MCF 10A (cell line): ENCODE measurements at regions not wholly inside any gene's neighbourhood (a gene's known extent, or its start where the extent isn't known, plus 50 kb on each side); places are given as distances from the start of the nearest gene placed in this dataset.

Experiments
- BruUV-seq: library from RNA; stranded (reverse); fragments of 400-500 nt; replicated peaks from 2 replicates; lab custom pipeline; 2021; lab: Mats Ljungman, UMichigan
- CTCF ChIA-PET: fragments of 300-600 bp; sonication (Branson Sonifier 250); formaldehyde crosslinking; extraction: SDS; loops from one replicate; lab custom pipeline; 2021; ENCODE audit warnings: antibody characterized with exemption, inconsistent platforms; lab: Yijun Ruan, JAX
- POLR2A ChIA-PET: fragments of 300-600, 350-650 bp; sonication (Branson Sonifier 250); formaldehyde crosslinking; extraction: SDS; loops from one replicate; lab custom pipeline; 2020; ENCODE audit warnings: antibody characterized with exemption, inconsistent platforms; lab: Yijun Ruan, JAX
- DNase-seq: peaks from one replicate; pipeline ENCODE4 v3.0.0-alpha.2; 2018; ENCODE audit not compliant: unreplicated experiment
- H3K27ac Mint-ChIP-seq: one replicate; pipeline ENCODE4 v1.8.0; 2022; ENCODE audit warnings: mild to moderate bottlenecking, low read depth, mixed read lengths; ENCODE audit not compliant: unreplicated experiment
- H3K27me3 Mint-ChIP-seq: one replicate; pipeline ENCODE4 v1.8.0; 2022; ENCODE audit warnings: mixed read lengths; ENCODE audit not compliant: insufficient read depth, unreplicated experiment
- H3K36me3 Mint-ChIP-seq: one replicate; pipeline ENCODE4 v1.8.0; 2022; ENCODE audit warnings: mild to moderate bottlenecking, moderate library complexity, mixed read lengths; ENCODE audit not compliant: insufficient read depth, unreplicated experiment
- H3K4me1 Mint-ChIP-seq: one replicate; pipeline ENCODE4 v1.8.0; 2022; ENCODE audit warnings: mixed read lengths; ENCODE audit not compliant: insufficient read depth, unreplicated experiment
- H3K4me3 Mint-ChIP-seq: one replicate; pipeline ENCODE4 v1.8.0; 2022; ENCODE audit warnings: mild to moderate bottlenecking, moderate library complexity, mixed read lengths; ENCODE audit not compliant: unreplicated experiment
- H3K9me3 Mint-ChIP-seq: one replicate; pipeline ENCODE4 v1.8.0; 2022; ENCODE audit warnings: mixed read lengths; ENCODE audit not compliant: unreplicated experiment
- intact Hi-C: fragments of 100-400 bp; cut with micrococcal nuclease; formaldehyde crosslinking; loops from 2 replicates; pipeline ENCODE4 v1.14.1; 2022
- TF ChIP-seq, protein P1 (sequence below): fragments of 200-600 bp; IDR thresholded peaks from one replicate; pipeline ENCODE4 v1.8.0; 2022; ENCODE audit warnings: antibody characterized with exemption, mild to moderate bottlenecking; ENCODE audit not compliant: unreplicated experiment

DNA sequence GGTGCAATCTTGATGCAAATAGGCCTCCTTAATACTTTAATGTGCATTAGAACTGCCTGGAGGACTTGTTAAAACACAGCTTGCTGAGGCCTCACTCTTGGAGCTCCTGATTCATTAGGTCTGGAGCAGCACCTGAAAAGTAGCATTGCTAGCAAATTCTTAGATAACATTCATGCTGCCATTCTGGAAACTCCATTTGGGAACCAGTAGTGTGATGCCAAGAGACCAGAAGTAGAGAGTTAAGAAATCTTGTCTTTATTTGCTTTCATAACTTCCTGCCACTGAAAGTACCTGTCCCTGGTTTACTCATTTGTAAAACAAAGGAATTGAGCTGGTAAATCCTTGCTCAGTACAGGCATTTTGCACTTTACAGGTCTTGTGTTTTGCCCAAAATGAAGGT, 72.0 kb downstream of the RAP2B start:
- no peak for DNase-seq
- ChIA-PET POLR2A (interaction anchor here (0.7 to 1.7 kb wide), 3 partner anchors 12 to 69 kb away, joined by 3 to 9 read pairs (median 4); no protein-coding TSS in a partner anchor), CTCF (interaction anchor here (0.6 to 1.0 kb wide), 4 partner anchors 11 to 916 kb away, joined by 3 read pairs; no protein-coding TSS in a partner anchor)
- no TSS peak for BruUV-seq
- no peaks in the 10 kb centered on the region for H3K36me3 Mint-ChIP-seq
- no peaks in the 10 kb centered on the region for H3K27me3 Mint-ChIP-seq
- TF ChIP-seq, protein P1, sequence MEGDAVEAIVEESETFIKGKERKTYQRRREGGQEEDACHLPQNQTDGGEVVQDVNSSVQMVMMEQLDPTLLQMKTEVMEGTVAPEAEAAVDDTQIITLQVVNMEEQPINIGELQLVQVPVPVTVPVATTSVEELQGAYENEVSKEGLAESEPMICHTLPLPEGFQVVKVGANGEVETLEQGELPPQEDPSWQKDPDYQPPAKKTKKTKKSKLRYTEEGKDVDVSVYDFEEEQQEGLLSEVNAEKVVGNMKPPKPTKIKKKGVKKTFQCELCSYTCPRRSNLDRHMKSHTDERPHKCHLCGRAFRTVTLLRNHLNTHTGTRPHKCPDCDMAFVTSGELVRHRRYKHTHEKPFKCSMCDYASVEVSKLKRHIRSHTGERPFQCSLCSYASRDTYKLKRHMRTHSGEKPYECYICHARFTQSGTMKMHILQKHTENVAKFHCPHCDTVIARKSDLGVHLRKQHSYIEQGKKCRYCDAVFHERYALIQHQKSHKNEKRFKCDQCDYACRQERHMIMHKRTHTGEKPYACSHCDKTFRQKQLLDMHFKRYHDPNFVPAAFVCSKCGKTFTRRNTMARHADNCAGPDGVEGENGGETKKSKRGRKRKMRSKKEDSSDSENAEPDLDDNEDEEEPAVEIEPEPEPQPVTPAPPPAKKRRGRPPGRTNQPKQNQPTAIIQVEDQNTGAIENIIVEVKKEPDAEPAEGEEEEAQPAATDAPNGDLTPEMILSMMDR: no peak
- no peak overlapping the region for H3K27ac Mint-ChIP-seq
- intact Hi-C loops: no loop called here
- no peaks in the 10 kb centered on the region for H3K9me3 Mint-ChIP-seq
- H3K4me3 Mint-ChIP-seq: no peak overlapping the region
- H3K4me1 Mint-ChIP-seq: no peaks in the 10 kb centered on the region

DNA sequence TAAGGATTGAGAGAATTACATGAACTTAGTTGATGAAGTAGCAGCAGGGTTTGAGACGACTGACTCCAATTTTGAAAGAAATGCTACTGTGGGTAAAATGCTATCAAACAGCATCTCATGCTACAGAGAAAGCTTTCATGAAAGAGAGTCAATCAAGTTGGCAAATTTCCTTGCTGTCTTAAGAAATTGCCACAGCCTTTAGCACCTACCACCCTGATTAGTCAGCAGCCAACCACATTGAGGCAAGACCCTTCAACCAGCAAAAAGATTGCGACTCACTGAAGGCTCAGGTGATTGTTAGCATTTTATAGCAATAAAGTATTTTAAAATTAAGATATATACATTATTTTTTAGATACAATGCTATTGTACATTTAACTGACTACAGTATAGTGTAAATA, 80.9 kb downstream of the RAP2B start:
- intact Hi-C loops: no loop called here
- H3K27ac Mint-ChIP-seq: no peak overlapping the region
- DNase-seq: peak; percentile 27

DNA sequence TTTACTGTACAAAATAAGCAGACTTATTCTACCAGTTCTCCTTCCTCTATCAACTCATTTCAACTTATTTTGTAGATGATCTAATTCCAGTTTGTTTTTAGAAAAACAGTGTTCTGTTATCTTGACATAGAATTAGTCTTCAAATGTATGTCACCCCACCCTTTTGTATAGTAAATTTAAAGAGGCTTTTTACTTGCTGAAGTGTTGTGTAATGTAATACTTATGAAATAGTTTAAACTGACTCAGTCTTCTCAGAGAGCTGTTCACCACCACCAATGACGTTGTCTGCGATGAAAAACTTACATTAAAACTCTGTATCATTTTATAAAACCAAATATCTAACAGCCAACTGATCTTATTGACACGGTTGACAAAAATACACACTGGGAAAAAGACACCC, 82.9 kb downstream of the RAP2B start:
- no peaks in the 10 kb centered on the region for H3K36me3 Mint-ChIP-seq
- H3K9me3 Mint-ChIP-seq: no peaks in the 10 kb centered on the region
- H3K4me1 Mint-ChIP-seq: peaks cover 18% of the 10 kb centered on the region
- intact Hi-C loops: no loop called here
- no peaks in the 10 kb centered on the region for H3K27me3 Mint-ChIP-seq
- peak; percentile 37 for DNase-seq
- no peak overlapping the region for H3K4me3 Mint-ChIP-seq
- CTCF ChIA-PET: no interaction called here
- H3K27ac Mint-ChIP-seq: peak overlapping the region; percentile 25
- POLR2A ChIA-PET: interaction anchor here (0.7 kb wide), 1 partner anchor 84 kb away, joined by 4 read pairs; no protein-coding TSS in a partner anchor
- BruUV-seq: no TSS peak
- TF ChIP-seq, protein P1: no peak

More for the DNA sequence above, 80.9 kb downstream of the RAP2B start:
- H3K4me3 Mint-ChIP-seq: no peak overlapping the region
- TF ChIP-seq, protein P1: no peak
- peaks cover 18% of the 10 kb centered on the region for H3K4me1 Mint-ChIP-seq
- BruUV-seq: no TSS peak
- CTCF ChIA-PET: no interaction called here
- H3K9me3 Mint-ChIP-seq: no peaks in the 10 kb centered on the region
- no peaks in the 10 kb centered on the region for H3K36me3 Mint-ChIP-seq
- no peaks in the 10 kb centered on the region for H3K27me3 Mint-ChIP-seq
- POLR2A ChIA-PET: no interaction called here

DNA sequence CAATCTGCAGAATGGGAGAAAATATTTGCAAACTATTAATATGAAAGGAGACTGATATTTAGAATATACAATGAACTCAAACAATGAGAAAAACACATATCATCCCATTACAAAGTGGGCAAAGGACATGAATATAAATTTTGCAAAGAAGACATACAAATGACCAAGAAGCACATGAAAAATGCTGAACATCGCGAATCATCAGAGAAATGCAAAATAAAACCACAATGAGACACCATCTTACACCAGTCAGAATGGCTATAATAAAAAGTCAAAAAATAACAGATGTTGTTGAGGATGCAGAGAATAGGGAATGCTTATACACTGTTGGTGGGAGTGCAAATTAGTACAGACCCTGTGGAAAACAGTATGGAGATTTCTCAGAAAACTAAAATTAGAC, 83.6 kb downstream of the RAP2B start:
- Mint-ChIP-seq H3K27me3 (no peaks in the 10 kb centered on the region), H3K4me3 (no peak overlapping the region), H3K9me3 (no peaks in the 10 kb centered on the region), H3K36me3 (no peaks in the 10 kb centered on the region), H3K27ac (no peak overlapping the region), H3K4me1 (peaks cover 18% of the 10 kb centered on the region)
- BruUV-seq: no TSS peak
- intact Hi-C loops: no loop called here
- POLR2A ChIA-PET: interaction anchor here (0.7 kb wide), 1 partner anchor 85 kb away, joined by 4 read pairs; no protein-coding TSS in a partner anchor
- no peak for DNase-seq
- CTCF ChIA-PET: no interaction called here
- TF ChIP-seq, protein P1: no peak
